Right cardiac atrium (tissue), 5 donors: ENCODE measurements at regions not wholly inside any gene's neighbourhood (a gene's known extent, or its start where the extent isn't known, plus 50 kb on each side); places are given as distances from the start of the nearest gene placed in this dataset.
"Not testable (repeated sequence)": the region's sequence is repeated elsewhere in the genome, so short reads cannot be mapped to it uniquely, and the experiment has no call there.

ENCODE experiments used
- ATAC-seq, 2 donors: fragments of 200-7000 bp; cut with Tn5 transposase; one replicate each; pipeline versions ENCODE4 v1.8.0 to v1.9.1; 2020; ENCODE audit warnings: moderate library complexity in 2 of 2, mild to moderate bottlenecking in 1 of 2
- DNase-seq, 3 donors: peaks; one replicate each; pipeline ENCODE4 v3.0.0-alpha.2; 2020
- H3K27ac ChIP-seq: one replicate; pipeline ENCODE4 v1.5.1; 2013; ENCODE audit warnings: mild to moderate bottlenecking, low read length, control low read depth, moderate library complexity
- H3K27me3 ChIP-seq: one replicate; pipeline ENCODE4 v1.6.1; 2013; ENCODE audit not compliant: control insufficient read depth, insufficient read depth
- H3K4me1 ChIP-seq: one replicate; pipeline ENCODE4 v1.6.1; 2013; ENCODE audit warnings: low read length; ENCODE audit not compliant: control insufficient read depth, insufficient read depth
- H3K4me3 ChIP-seq: one replicate; pipeline ENCODE4 v1.5.1; 2013; ENCODE audit warnings: low read length, control low read depth
- H3K9me3 ChIP-seq: one replicate; pipeline ENCODE4 v1.6.1; 2013; ENCODE audit warnings: low read length; ENCODE audit not compliant: control insufficient read depth
- WGBS: extraction: QIAGEN DNeasy Blood & Tissue Kit; methylation state at CpG from one replicate; pipeline ENCODE4 v1.1.7; 2013; 5-methylcytosine and 5-hydroxymethylcytosine counted together
- intact Hi-C, 4 donors: fragments of 100-400 bp; cut with DNase I; formaldehyde crosslinking; loops; one replicate each; pipeline versions ENCODE4 v1.11.0 to v1.14.0; 2022 to 2023
- donor health status: healthy with polysubstance abuse.
- donor health status: DM: no; HTN: yes; CAD: no.
- donor health status: DM: no; HTN: no; CAD: no.
- donor health status: DM: no; HTN: yes; CAD: no; lungs with severe emphysema.
- donor health status: DM: yes; HTN: yes; CAD: no.

DNA sequence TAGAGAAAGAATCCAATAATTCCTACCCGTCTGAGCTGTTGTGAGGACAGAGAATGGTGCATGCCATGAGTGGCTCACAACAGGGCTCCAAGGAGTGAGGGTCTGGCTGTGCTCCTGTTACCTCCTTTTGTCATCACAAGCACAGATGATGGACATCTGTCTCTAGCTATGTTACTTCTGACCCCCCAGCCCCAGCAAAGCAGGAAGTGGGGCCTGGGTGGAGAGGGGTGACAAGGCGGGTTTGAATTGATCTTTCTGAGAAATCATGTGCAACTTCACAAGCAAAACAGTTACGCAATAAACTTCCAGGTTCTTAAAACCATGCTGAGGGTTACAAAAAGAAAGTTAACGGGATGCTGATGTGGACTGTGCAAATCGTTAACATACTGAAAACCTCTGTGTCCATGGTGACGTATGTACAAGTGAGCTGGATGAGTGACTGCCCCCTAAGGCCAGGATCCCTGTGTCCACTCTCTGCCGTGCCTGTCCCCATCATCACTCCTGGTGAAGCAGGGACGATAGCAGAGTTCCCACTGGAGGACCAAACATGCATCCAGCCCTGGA is 254.7 kb downstream of the BCL2L11 start:
- H3K4me1 ChIP-seq, intact Hi-C loops, H3K27me3 ChIP-seq, H3K27ac ChIP-seq, ATAC-seq, H3K9me3 ChIP-seq, DNase-seq, H3K4me3 ChIP-seq: not testable (repeated sequence)
- WGBS, result 84% methylated on average over 7 of the region's 8 CpGs

DNA sequence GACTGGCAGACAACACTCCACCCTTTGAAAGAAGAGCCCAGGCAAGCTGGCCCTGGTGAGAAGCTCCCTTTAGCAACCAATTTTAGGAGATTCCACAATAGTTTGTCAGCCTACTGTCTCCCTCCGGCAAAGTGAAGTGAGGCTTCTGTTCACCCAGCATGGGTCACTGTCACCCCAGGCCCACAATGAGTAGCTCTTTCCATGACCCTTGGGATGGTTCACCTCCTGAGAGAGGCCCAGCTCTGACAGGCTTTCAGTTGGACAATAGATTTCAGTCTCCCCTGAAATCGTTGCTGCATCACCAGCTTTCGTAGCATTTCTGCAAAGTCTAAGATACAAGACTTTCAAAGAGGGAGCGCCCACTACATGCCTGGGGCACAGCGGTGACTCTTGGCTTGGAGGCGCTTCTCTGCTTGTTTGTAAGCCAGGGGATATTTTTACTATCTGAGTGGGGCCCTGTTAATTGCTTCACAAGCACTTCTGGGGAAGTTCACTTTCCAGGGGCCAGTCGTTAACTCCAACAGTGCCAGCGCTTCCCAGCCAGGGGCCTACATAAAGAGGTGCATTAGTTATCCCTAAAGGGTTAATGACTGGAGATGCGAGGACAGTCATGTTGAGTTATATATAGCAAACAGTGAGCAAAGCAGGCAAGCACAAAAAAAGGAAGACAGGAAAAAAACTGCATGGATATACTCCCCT is 255.7 kb downstream of the BCL2L11 start:
- WGBS, result 34% methylated on average over 3 of the region's 9 CpGs
- DNase-seq, H3K9me3 ChIP-seq, H3K27ac ChIP-seq, H3K4me3 ChIP-seq, H3K4me1 ChIP-seq, intact Hi-C loops, H3K27me3 ChIP-seq: not testable (repeated sequence)
- ATAC-seq, result peak; percentile 12 to 47

DNA sequence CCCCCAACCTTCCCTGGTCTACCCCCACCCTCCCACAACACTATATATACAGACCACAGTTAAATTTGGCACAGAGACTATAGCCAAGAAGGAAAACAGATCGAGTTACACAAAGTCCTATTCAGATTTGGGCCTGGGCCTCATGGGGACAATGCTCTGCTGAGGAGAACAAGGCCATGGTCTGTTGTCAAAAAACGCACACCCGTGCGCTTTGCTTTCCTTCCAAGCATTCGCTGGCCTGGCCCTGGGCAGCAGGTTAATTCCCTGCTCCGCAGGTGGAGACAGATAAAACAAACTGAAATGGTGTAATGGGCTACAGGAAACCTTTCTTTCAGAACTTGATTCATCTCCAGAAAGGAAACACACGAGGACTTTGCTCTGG is 256.2 kb downstream of the BCL2L11 start:
- WGBS, result 26% methylated on average over 5 of the region's 7 CpGs
- not testable (repeated sequence) for H3K27me3 ChIP-seq

GRCh38 chr2:111377386-111377959 is 256.8 kb downstream of the BCL2L11 start:
- 76% methylated on average over 5 of the region's 13 CpGs for WGBS
- intact Hi-C loops, H3K4me1 ChIP-seq, H3K4me3 ChIP-seq, H3K27me3 ChIP-seq, H3K27ac ChIP-seq, ATAC-seq, H3K9me3 ChIP-seq: not testable (repeated sequence)
- DNase-seq, result peak in 2 of 3 donors; percentile 34 to 57

More for the DNA sequence above, 256.2 kb downstream of the BCL2L11 start:
- DNase-seq, result peak in 1 of 3 donors; percentile 45
- H3K27ac ChIP-seq, intact Hi-C loops, H3K4me1 ChIP-seq, H3K4me3 ChIP-seq, H3K9me3 ChIP-seq: not testable (repeated sequence)
- peak; percentile 47 to 74 for ATAC-seq

DNA sequence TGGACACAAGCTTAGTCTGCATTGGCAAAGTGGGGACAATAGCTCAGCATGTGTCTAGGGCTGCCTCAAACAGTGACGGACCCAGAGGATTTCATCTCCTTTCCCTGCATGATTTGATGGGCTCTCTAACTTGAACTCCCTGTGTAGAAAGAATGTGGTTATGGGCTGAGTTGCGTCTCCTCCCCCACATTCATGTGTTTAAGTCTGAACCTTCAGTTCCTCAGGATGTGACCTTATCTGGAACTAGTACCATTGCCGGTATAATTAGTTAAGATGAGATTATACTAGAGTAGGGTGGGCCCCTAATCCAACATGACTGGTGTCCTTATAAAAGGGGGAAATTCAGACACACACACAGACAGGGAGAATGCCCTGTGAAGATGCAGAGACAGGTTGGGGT is 257.6 kb downstream of the BCL2L11 start:
- intact Hi-C loops, H3K9me3 ChIP-seq, H3K4me1 ChIP-seq, H3K27me3 ChIP-seq, DNase-seq, H3K27ac ChIP-seq, ATAC-seq, H3K4me3 ChIP-seq: not testable (repeated sequence)
- WGBS, result no CpG with 5 or more reads among the region's 3 CpGs

GRCh38 chr2:111380733-111381439 is 260.2 kb downstream of the BCL2L11 start:
- H3K4me1 ChIP-seq, H3K9me3 ChIP-seq, intact Hi-C loops, H3K4me3 ChIP-seq, DNase-seq, H3K27me3 ChIP-seq, H3K27ac ChIP-seq, ATAC-seq: not testable (repeated sequence)
- 55% methylated on average over 4 of the region's 5 CpGs for WGBS

GRCh38 chr2:111381530-111382306 is 261.0 kb downstream of the BCL2L11 start:
- H3K4me1 ChIP-seq, intact Hi-C loops, DNase-seq, H3K27ac ChIP-seq, H3K9me3 ChIP-seq, H3K27me3 ChIP-seq, H3K4me3 ChIP-seq, ATAC-seq: not testable (repeated sequence)
- 63% methylated on average over 9 of the region's 11 CpGs for WGBS

DNA sequence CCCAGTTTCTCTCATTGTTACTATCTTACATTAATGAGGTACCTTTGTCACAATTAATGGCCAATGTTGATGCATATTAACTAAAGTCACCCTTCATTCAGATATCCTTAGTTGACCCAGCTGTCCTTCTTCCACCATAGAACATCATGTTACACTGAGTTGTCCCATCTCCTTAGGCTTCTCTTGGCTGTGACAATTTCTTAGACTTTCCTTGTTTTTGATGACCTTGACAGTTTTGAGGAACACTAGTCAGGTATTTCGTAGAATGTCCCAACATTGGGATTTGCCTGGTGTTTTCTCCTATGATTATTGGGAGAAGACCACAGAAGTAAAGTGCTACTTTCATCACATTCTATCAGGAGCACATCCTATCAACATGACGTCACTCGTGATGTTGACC is 261.8 kb downstream of the BCL2L11 start:
- H3K4me3 ChIP-seq, intact Hi-C loops, H3K27ac ChIP-seq, H3K4me1 ChIP-seq, H3K27me3 ChIP-seq, DNase-seq, ATAC-seq, H3K9me3 ChIP-seq: not testable (repeated sequence)
- 92% methylated on average over 2 of the region's 3 CpGs for WGBS

DNA sequence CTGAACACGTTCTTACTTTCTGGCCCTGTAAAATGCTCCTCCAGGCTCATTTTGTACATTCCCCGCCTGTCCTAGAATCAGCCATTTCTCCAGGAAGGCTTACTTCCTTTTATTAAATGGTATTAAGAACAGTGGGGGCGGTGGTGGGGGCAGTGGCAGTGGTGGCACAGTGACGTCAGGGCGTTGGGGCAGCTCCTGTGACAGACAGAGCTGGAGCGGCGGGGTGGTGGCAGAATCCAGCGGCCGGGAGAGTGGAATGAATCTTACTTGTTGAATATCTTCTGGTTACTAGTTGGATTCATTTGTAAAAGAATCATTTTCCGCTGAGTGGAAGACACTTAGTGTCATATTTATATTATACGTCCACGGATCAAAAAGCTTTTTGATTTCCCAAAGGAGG is 262.6 kb downstream of the BCL2L11 start:
- H3K4me3 ChIP-seq, H3K27me3 ChIP-seq, H3K27ac ChIP-seq, H3K9me3 ChIP-seq, intact Hi-C loops, H3K4me1 ChIP-seq, ATAC-seq: not testable (repeated sequence)
- DNase-seq, result peak in 1 of 3 donors; percentile 29
- WGBS, result 95% methylated on average over 10 of the region's 12 CpGs

GRCh38 chr2:111385226-111385957 is 264.7 kb downstream of the BCL2L11 start:
- H3K27me3 ChIP-seq, DNase-seq, H3K4me1 ChIP-seq, ATAC-seq, H3K4me3 ChIP-seq, intact Hi-C loops, H3K27ac ChIP-seq, H3K9me3 ChIP-seq: not testable (repeated sequence)
- WGBS, result 91% methylated on average over 6 of the region's 8 CpGs
